ENCODE measurements at regions not wholly inside any gene's neighbourhood (a gene's known extent, or its start where the extent isn't known, plus 50 kb on each side); places are given as distances from the start of the nearest gene placed in this dataset.

DNA sequence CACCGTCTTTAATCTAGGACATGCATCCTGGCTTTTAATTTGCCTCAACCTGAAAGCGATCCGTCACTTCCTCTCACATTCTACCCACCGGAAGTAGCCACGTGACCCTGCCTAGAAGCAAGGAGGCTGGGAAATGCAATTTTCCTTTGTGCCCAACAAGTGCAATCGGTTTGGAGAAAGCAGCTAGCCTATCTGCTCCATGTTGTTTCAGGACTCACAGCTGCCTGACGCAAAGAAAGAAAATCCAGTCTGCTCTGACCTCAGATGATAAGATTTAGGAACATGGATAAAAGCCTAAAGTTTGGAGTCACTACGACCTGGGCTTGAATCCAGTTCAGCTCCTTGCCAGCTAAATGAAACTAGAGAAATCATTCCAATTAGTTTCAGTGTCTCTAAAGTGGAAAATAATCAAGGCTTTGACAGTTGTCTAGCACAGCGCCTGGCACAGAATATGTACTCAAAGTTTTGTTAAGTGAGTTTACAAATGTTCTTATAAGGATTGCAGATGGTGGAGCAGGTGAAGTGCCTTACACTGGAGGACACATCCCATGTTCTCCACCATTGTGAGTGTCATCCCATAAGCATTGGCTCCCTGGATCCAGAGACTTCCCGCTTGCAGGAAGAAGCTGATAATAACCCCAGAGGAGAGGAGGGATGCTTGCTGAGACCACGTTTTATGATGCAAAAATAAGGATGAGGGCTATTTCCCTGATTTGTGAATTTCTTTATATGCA, 553.7 kb downstream of the MN1 start:
- H4K20me1 ChIP-seq (ENCODE audit: control insufficient read depth, insufficient read depth, low read length, poor library complexity, severe bottlenecking): no peaks in the 10 kb centered on the region
- no peak overlapping the region for H3K9ac ChIP-seq (ENCODE audit: low read length)
- DNase-seq (no peak), ATAC-seq (ENCODE audit: low read depth) (no peak)
- no peaks in the 10 kb centered on the region for H3K27me3 Mint-ChIP-seq
- TF ChIP-seq EZH2 (IDR thresholded peaks at IDR 0.05; ENCODE audit: borderline replicate concordance, insufficient read depth, low read depth, low read length, poor library complexity, severe bottlenecking): no peak
- TF ChIP-seq, protein P1, sequence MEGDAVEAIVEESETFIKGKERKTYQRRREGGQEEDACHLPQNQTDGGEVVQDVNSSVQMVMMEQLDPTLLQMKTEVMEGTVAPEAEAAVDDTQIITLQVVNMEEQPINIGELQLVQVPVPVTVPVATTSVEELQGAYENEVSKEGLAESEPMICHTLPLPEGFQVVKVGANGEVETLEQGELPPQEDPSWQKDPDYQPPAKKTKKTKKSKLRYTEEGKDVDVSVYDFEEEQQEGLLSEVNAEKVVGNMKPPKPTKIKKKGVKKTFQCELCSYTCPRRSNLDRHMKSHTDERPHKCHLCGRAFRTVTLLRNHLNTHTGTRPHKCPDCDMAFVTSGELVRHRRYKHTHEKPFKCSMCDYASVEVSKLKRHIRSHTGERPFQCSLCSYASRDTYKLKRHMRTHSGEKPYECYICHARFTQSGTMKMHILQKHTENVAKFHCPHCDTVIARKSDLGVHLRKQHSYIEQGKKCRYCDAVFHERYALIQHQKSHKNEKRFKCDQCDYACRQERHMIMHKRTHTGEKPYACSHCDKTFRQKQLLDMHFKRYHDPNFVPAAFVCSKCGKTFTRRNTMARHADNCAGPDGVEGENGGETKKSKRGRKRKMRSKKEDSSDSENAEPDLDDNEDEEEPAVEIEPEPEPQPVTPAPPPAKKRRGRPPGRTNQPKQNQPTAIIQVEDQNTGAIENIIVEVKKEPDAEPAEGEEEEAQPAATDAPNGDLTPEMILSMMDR (IDR thresholded peaks at IDR 0.05): no peak
- H3K36me3 ChIP-seq (replicated peaks in 1 of 2; ENCODE audit: control extremely low read depth in 1 of 2, control insufficient read depth in 1 of 2, extremely low read depth in 1 of 2, insufficient read depth in 2 of 2, low read length in 1 of 2): no peaks in the 10 kb centered on the region
- H3K9me3 Mint-ChIP-seq (ENCODE audit: insufficient read depth): no peaks in the 10 kb centered on the region
- H3K4me2 ChIP-seq (replicated peaks; ENCODE audit: low read depth, low read length, poor library complexity, severe bottlenecking): no peak overlapping the region
- no peaks in the 10 kb centered on the region for H3K79me2 ChIP-seq (ENCODE audit: control insufficient read depth, insufficient read depth, low read length)
- H3K27me3 ChIP-seq (replicated peaks in 1 of 4; ENCODE audit: control extremely low read depth in 1 of 4, control insufficient read depth in 3 of 4, insufficient read depth in 4 of 4, low read length in 3 of 4): peaks cover 0 to 4% (median 0%) of the 10 kb centered on the region in 4 experiments
- POLR2A ChIA-PET: no interaction called here
- no peaks in the 10 kb centered on the region for H3K4me1 Mint-ChIP-seq
- H3K9me3 ChIP-seq (ENCODE audit: control extremely low read depth in 1 of 3, control insufficient read depth in 2 of 3, insufficient read depth in 1 of 3, low read length in 2 of 3): no peaks in the 10 kb centered on the region
- CTCF ChIA-PET: no interaction called here
- H3K4me1 ChIP-seq (ENCODE audit: control insufficient read depth in 2 of 2, insufficient read depth in 2 of 2, low read length in 2 of 2): no peaks in the 10 kb centered on the region
- intact Hi-C loops (cut with micrococcal nuclease): no loop called here
- 33% methylated on average over 7 of the region's 11 CpGs for WGBS (ENCODE audit: insufficient coverage)
- H3K27ac Mint-ChIP-seq: no peak overlapping the region
- H2AFZ ChIP-seq (ENCODE audit: insufficient read depth, low read depth, low read length, poor library complexity, severe bottlenecking): no peak overlapping the region
- H3K4me3 Mint-ChIP-seq: no peak overlapping the region
- no peak overlapping the region for H3K27ac ChIP-seq (ENCODE audit: low read length in 2 of 2)
- no peak overlapping the region for H3K4me3 ChIP-seq (ENCODE audit: control extremely low read depth in 1 of 5, extremely low read depth in 1 of 5, insufficient read depth in 1 of 5, low read depth in 2 of 5, low read length in 4 of 5)

DNA sequence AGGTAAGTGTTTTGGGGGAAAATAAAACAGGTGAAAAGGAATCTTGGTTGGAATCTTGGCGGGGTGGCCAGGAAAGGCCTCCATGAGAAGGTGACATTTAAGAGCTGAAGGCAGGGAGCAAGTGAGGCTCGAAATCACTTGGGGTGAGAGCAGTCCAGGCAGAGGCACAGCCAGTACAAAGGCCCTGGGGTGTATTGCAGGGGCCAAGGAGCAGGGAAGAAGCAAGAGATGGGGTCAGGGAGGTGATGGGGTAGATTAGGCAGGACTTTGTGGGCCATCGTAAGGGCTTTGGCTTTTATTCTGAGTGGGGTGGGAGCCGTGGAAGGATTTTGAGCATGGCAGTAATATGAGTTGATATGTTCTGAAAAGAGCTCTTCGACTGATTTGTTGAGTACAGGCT, 551.1 kb downstream of the MN1 start:
- Mint-ChIP-seq H3K4me3 (no peak overlapping the region), H3K27ac (no peak overlapping the region), H3K4me1 (no peaks in the 10 kb centered on the region), H3K9me3 (ENCODE audit: insufficient read depth) (peaks cover 1% of the 10 kb centered on the region), H3K27me3 (no peaks in the 10 kb centered on the region)
- POLR2A ChIA-PET: no interaction called here
- Histone ChIP-seq H3K9ac (ENCODE audit: low read length) (no peak overlapping the region), H3K27me3 (replicated peaks in 1 of 4; ENCODE audit: control extremely low read depth in 1 of 4, control insufficient read depth in 3 of 4, insufficient read depth in 4 of 4, low read length in 3 of 4) (peaks cover 0 to 4% (median 0%) of the 10 kb centered on the region in 4 experiments), H3K36me3 (replicated peaks in 1 of 2; ENCODE audit: control extremely low read depth in 1 of 2, control insufficient read depth in 1 of 2, extremely low read depth in 1 of 2, insufficient read depth in 2 of 2, low read length in 1 of 2) (no peaks in the 10 kb centered on the region), H3K4me1 (ENCODE audit: control insufficient read depth in 2 of 2, insufficient read depth in 2 of 2, low read length in 2 of 2) (no peaks in the 10 kb centered on the region), H3K9me3 (ENCODE audit: control extremely low read depth in 1 of 3, control insufficient read depth in 2 of 3, insufficient read depth in 1 of 3, low read length in 2 of 3) (peaks cover 0 to 8% (median 2%) of the 10 kb centered on the region in 3 donors), H3K4me3 (ENCODE audit: control extremely low read depth in 1 of 5, extremely low read depth in 1 of 5, insufficient read depth in 1 of 5, low read depth in 2 of 5, low read length in 4 of 5) (no peak overlapping the region), H3K27ac (ENCODE audit: low read length in 2 of 2) (no peak overlapping the region), H4K20me1 (ENCODE audit: control insufficient read depth, insufficient read depth, low read length, poor library complexity, severe bottlenecking) (no peaks in the 10 kb centered on the region), H2AFZ (ENCODE audit: insufficient read depth, low read depth, low read length, poor library complexity, severe bottlenecking) (no peak overlapping the region), H3K79me2 (ENCODE audit: control insufficient read depth, insufficient read depth, low read length) (no peaks in the 10 kb centered on the region), H3K4me2 (replicated peaks; ENCODE audit: low read depth, low read length, poor library complexity, severe bottlenecking) (no peak overlapping the region)
- ATAC-seq (ENCODE audit: low read depth) (no peak), DNase-seq (no peak)
- 90% methylated on average over 5 of the region's 5 CpGs for WGBS (ENCODE audit: insufficient coverage)
- TF ChIP-seq, protein P1 (IDR thresholded peaks at IDR 0.05): no peak
- no peak for TF ChIP-seq EZH2 (IDR thresholded peaks at IDR 0.05; ENCODE audit: borderline replicate concordance, insufficient read depth, low read depth, low read length, poor library complexity, severe bottlenecking)
- intact Hi-C loops (cut with micrococcal nuclease): no loop called here
- CTCF ChIA-PET: no interaction called here
